GM04504 (cell line): ENCODE measurements at regions not wholly inside any gene's neighbourhood (a gene's known extent, or its start where the extent isn't known, plus 50 kb on each side); places are given as distances from the start of the nearest gene placed in this dataset.
"Not testable (repeated sequence)": the region's sequence is repeated elsewhere in the genome, so short reads cannot be mapped to it uniquely, and the experiment has no call there.

Experiments
- DNase-seq: peaks from one replicate; pipeline ENCODE4 v3.0.0-alpha.2; 2012; ENCODE audit warnings: low read depth

DNA sequence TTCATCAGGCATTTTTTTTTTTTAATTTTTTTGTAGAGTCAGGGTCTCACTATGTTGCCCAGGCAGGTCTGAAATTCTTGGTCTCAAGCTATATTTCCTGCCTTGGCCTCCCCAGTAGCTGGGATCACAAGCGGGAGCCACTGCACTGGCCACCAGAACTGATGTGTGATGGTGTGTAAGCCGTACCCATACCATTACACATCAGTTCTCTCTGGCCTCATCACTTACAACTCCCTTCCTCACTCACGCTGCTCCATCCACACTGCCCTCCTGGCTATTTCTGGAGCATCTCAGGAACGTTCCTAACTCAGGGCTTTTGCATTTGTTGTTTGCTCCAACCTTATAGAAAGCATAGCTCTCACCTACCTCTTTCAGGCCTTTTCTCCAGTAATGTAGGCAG lies 834.5 kb upstream of the ID2 start:
- DNase-seq, result no peak

DNA sequence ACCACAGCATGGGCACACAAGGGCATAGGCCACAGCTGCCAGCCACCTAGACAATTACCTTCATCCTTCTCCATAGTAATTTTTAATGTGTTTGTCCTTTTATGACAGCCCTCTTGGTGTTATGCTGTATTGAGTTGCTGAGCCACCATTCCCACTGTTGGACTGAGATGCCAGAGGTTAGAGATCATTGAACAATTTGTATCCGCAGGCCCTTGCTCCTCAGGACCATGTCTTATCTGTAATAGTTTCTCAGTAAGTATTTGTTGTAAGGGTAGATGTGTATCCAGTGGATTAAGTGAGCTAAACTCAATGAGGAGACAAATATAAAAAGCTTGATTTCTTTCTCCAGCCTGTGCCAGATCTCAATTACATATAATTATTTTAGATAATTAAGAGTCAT lies 832.8 kb upstream of the ID2 start:
- DNase-seq, result no peak

DNA sequence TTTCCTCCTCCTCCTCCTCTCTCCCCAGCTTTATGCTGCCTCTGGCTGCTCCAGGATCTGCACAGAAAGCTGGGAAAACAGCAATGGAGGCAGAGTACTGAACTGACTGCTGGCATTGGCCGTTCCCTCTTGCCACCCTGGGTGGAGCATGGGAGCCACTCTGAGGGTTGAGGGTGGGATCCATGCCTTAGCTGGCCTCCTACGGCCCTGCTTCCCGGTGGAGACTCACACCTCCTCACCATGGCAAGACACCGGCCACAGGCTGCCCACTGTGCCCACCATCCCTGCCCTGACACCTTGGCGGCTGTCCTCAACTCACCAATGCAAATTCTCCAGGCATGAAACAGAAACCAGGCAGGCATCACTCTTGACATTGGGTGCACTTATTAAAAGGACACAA lies 832.3 kb upstream of the ID2 start:
- DNase-seq, result no peak

DNA sequence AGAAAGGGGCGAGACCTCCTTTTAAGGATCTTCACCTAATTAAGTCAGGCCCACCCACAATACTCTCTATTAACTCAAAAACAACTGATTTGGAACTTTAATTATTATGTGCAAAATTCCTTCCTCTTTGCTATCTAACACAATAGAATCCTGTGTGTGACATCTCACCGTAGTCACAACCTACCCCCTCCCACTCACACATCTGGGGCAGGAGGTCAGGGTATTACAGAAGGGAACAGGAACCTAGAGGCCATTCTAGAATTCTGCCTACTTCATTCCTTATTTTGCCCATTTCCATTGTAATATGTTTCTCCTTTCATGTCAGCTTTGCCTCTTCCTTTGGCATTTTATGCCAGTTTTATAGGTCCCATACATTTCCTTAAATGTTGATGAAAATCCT lies 829.3 kb upstream of the ID2 start:
- no peak for DNase-seq

GRCh38 chr2:7857904-7858303 lies 824.0 kb upstream of the ID2 start:
- peak; percentile 44 for DNase-seq

DNA sequence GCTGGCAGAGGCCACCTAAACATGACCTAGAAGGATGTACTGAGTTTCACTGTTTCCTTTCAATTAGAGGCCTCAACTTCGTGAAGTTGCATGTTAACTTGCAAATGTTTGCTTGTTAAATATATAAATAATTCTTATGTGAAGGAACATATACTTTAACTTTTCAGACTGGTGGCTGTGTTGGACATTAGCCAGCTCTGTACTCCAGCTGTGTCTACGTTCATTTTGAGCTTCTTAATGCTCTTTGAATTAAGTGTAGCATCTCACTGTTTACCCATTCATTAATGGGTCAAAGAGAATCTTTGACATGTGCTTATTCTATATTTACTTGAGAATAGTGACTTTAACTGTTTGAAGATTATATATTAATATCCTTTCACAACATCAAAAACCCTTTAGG lies 823.2 kb upstream of the ID2 start:
- no peak for DNase-seq

- no peak for DNase-seq
These were observed 821.2 kb upstream of the ID2 start for GRCh38 chr2:7860693-7861092.

DNA sequence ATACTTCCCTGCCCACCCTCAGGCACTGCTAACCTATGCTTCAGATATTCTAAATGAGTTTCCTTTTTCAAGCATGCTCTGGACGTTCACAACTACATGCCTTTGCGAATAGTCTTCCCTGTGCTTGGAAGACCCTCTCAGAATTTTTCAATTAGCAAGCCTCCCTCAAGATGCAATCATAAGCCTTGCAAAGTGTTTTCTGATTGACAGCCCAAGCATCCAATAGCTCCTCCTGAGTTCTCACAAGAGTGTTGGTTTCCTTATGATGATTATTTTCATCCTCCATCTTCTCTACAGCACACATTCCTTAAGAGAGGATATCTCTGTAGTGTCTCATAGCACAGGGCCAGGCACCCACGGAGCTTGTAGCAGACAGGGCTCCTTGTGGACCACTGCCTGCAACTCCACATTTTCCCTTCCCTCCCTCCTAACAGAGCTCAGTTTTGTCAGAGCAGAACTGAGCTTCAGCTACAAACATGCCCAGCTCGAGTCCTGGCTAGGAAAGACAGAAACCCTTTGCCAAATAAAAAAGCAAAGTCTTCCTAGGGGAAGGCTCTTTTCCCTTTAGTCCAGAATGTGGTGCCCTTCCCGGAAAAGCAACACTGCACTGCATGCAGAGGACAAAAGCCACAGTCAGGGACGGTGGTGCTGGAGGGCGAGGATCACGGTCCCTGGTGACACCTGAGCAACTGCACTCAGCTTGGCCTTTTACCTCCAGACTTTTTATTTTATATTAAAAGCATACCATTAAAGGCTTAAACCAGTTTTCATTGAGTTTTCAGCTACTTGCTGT lies 819.8 kb upstream of the ID2 start:
- DNase-seq, result no peak

DNA sequence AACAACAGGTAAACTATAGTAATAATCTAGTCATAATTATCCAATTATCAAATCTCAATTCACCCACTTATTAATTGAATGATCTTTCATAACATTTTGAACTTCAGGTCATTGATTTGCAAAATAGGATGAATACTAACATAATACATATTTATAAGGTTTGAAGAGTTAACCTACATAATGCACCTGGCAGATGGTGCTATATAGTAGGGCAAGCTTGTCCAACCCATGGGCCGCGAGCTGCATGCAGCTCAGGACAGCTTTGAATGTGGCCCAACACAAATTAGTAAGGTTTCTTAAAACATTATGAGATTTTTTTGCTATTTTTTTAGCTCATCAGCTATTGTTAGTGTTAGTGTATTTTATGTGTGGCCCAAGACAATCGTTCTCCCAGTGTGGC lies 815.8 kb upstream of the ID2 start:
- no peak for DNase-seq

- no peak for DNase-seq
These were observed 815.0 kb upstream of the ID2 start for GRCh38 chr2:7866825-7867224.

DNA sequence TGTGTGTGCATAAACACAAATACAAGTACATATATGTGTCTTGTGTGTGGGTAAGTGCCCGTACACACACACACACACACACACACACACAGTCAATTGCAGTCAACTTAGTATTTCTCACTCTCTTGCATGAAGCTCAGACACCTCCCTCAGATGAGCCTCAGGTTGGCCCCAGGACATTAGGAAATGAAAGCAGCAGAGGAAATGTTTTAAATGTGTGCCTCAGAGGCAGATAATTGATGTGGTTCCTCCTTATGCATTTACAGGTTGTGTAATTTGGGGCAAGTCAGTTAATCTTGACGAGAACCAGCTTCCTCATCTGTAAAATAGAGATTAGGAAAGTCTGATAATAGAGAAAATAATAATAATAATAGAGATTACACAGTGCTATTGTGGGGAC lies 814.0 kb upstream of the ID2 start:
- no peak for DNase-seq

DNA sequence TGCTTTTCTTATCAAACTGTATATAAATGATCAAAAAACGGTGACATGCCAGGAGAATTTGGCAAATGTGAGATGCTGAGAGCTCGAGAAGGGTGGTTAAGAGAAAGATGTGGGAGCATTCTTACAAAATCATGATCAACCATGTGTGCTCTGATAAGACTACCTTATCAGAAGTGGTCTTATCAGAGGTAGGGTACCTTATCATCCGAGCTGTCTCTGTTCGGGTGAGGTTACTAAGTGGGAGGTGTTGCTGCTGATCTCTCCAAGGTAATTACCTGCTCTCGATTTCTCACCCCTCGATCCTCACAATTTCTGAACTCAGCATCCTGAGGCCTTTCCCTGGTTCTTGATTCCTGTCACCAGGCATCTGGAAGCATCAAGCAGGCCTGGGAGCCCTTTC lies 813.0 kb upstream of the ID2 start:
- no peak for DNase-seq

DNA sequence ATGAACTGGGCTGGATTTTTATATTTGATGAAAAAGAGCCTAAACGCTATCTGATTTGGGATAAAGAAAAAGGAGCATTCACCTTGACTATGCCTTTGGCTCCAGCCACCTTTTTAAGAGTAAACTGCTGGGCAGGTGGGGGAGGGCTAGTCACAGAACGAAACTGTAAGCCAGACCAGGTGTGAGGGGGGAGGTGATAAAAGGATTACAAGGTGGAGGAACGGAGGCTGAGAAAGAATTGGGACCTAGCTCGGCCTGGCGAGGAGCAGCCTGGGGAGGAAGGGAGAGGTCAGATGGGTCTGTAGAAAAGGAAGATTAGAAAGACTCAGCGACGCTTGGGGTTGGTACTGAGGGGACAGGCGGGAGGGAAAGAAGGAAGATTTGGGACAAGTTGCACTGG lies 805.4 kb upstream of the ID2 start:
- not testable (repeated sequence) for DNase-seq

- DNase-seq, result not testable (repeated sequence)
These were observed 803.6 kb upstream of the ID2 start for GRCh38 chr2:7878266-7878665.

DNA sequence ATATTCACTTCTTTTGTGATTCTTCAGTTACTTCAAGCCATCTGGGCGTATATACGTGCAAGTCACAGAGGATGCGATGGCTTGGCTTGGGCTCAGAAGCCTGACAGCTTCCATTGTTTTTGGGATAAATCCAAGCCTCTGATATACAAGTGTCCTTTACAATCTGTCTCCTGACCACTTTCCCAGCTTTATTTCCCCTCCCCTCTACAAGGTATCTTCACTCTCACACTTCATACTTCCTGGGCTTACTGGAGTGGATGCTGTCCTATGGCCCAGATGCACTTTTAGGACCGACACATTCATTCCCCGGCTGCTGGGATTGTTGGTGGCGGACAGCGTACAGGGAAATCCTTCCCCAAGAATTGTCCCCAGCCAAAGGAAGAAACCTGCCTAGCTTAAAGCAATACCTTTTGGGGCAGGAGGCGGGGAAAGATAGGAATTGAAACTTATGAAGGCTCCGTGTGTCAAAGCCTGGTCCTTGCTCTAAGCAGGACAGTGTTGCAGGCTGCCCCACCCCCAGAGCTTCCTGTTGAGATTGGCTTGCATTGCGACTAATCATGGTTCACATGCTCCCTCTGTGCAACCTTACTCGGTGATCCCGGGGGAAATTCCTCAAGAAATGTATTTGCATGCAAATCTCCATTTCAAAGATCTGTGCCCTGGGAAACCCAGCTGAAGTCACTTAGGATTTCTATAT lies 802.9 kb upstream of the ID2 start:
- DNase-seq, result no peak

- DNase-seq, result no peak
These were observed 802.4 kb upstream of the ID2 start for GRCh38 chr2:7879483-7879835.

DNA sequence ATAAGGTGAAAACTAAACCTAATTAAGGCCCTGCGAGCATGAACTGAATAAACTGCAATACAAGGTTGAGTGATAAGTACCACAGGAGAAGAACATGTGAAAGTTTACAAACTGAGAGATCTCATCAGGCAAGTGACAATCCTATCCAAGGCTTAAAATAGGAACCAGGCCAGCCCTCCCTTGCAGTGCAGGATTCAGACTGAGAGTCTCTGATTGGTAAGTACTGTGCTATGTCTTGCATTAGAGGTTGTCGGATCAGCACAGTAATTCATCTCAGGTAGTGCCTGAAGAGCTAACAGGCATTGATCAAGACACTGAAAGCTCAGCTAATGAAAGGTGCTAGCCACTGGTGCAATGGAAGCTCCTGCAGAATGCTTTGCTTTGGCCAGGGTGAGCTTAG lies 801.7 kb upstream of the ID2 start:
- DNase-seq, result no peak

GRCh38 chr2:7880566-7880965 lies 801.3 kb upstream of the ID2 start:
- DNase-seq, result no peak

DNA sequence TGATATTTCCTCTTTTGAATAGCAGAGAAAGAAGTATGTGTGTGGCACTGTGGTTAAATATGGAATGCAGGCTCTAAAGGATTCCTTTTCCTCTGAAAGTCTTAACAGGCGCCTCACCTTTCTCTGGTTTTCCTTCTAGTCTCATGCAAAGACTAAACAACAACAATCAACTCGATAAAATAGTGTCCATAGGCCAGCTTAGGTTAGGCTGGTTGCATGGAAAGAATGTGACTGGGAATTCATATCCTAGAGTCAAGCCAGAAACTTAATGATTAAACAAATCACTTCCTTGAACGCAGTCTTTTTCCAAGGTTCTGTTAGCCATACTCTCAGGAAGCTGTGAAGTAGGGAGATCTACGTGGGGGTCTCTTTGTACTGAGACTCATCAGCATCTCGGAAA lies 800.8 kb upstream of the ID2 start:
- no peak for DNase-seq

- DNase-seq, result no peak
These were observed 800.4 kb upstream of the ID2 start for GRCh38 chr2:7881466-7881865.

- DNase-seq, result no peak
These were observed 799.6 kb upstream of the ID2 start for GRCh38 chr2:7882296-7882695.

DNA sequence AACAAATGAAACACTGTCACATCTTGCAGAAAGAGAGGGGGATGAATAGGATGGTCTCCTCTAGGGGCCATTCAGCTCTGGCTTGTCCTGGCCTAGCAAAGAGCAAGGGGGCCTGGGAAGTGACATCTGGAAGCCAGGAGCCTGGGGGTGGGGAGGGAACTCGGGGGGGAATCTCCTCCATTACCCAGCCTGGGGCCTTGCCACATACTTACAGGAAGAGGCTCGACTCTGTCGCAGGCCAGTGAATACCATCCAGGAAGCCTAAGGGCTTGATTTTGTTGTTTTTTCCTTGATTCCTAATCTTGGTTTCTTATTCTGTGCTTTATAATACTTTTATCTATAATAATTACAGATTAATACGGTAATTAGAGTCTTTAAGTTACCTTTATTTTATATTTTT lies 797.5 kb upstream of the ID2 start:
- DNase-seq, result no peak

DNA sequence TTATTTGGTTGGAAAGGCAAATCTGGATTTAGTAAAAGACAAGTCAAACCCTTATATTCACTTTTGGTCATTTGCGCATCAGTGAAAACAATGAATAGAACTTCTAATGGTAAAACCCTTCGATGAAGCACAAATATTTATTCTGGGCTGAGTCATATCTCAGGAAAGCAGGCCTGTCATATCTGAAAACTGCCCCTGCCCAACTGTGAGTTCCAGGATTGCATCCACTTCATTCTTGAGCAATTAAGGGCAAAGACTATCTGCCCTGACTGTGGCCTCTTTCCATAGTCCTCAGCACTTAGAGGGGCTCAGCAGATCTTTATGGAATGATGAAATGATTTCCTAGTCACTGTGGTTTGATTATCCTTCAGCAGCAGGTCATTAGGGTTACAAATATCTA lies 795.2 kb upstream of the ID2 start:
- no peak for DNase-seq

- no peak for DNase-seq
These were observed 794.4 kb upstream of the ID2 start for GRCh38 chr2:7887441-7887840.
